Body of pancreas (tissue), 4 donors: ENCODE measurements at regions not wholly inside any gene's neighbourhood (a gene's known extent, or its start where the extent isn't known, plus 50 kb on each side); places are given as distances from the start of the nearest gene placed in this dataset.

Source experiments
- ATAC-seq: fragments of 150-250 bp; one replicate; pipeline ENCODE4 v1.9.1; 2016
- DNase-seq, 4 donors: peaks; one replicate each; pipeline ENCODE4 v3.0.0-alpha.2; 2019
- H3K27ac ChIP-seq, 4 donors: fragments of 200-600 bp; sonication (generic); 1 replicate in 3 of 4; 2 replicates in 1 of 4; pipeline versions ENCODE4 v1.5.1 to v1.6.1; 2016 to 2019; ENCODE audit warnings: mild to moderate bottlenecking in 1 of 4, mixed read lengths in 1 of 4, moderate library complexity in 1 of 4
- H3K27me3 ChIP-seq, 2 donors: fragments of 200-600 bp; sonication (generic); one replicate each; pipeline ENCODE4 v1.6.0; 2016; ENCODE audit warnings: mild to moderate bottlenecking in 1 of 2
- H3K36me3 ChIP-seq, 2 donors: fragments of 200-600 bp; sonication (generic); replicated peaks in 1 of 2; 2 replicates each; pipeline ENCODE4 v1.5.1; 2016; ENCODE audit warnings: low read depth in 2 of 2; ENCODE audit not compliant: insufficient read depth in 1 of 2
- H3K4me1 ChIP-seq: fragments of 200-600 bp; sonication (generic); one replicate; pipeline ENCODE4 v1.6.0; 2016
- H3K4me3 ChIP-seq, 2 donors: fragments of 200-600 bp; sonication (generic); 1 replicate in 1 of 2; 2 replicates in 1 of 2; pipeline ENCODE4 v1.5.1; 2016 to 2019
- H3K9me3 ChIP-seq, 3 donors: fragments of 200-600 bp; sonication (generic); 1 replicate in 2 of 3; 2 replicates in 1 of 3; pipeline ENCODE4 v1.5.1; 2016
- POLR2A ChIP-seq, 3 donors: fragments of 450-650 bp; IDR thresholded peaks; one replicate each; pipeline ENCODE4 v1.6.1; 2016; ENCODE audit warnings: antibody characterized with exemption in 3 of 3, mild to moderate bottlenecking in 2 of 3
- WGBS, 2 donors: methylation state at CpG; one replicate each; pipeline ENCODE4 v1.1.5; 2017; 5-methylcytosine and 5-hydroxymethylcytosine counted together
- intact Hi-C: fragments of 100-400 bp; cut with DNase I; formaldehyde crosslinking; loops from one replicate; pipeline ENCODE4 v1.15.1; 2023
- TF ChIP-seq, protein P1 (sequence below), 7 experiments: fragments of 450-650 bp in 4 of 7; fragments of 200-600 bp in 3 of 7; sonication (generic) in 3 of 7; IDR thresholded peaks; one replicate each; pipeline ENCODE4 v1.5.1; 2016 to 2019; ENCODE audit warnings: antibody characterized with exemption in 7 of 7

GRCh38 chr3:54020436-54020835 is 101.9 kb upstream of the CACNA2D3 start:
- intact Hi-C loops = no loop called here
- WGBS, 2 donors = 80 to 89% methylated on average over 3 of the region's 3 CpGs
- DNase-seq (no peak), ATAC-seq (no peak)
- no peak overlapping the region for H3K27ac ChIP-seq
- TF ChIP-seq, protein P1, sequence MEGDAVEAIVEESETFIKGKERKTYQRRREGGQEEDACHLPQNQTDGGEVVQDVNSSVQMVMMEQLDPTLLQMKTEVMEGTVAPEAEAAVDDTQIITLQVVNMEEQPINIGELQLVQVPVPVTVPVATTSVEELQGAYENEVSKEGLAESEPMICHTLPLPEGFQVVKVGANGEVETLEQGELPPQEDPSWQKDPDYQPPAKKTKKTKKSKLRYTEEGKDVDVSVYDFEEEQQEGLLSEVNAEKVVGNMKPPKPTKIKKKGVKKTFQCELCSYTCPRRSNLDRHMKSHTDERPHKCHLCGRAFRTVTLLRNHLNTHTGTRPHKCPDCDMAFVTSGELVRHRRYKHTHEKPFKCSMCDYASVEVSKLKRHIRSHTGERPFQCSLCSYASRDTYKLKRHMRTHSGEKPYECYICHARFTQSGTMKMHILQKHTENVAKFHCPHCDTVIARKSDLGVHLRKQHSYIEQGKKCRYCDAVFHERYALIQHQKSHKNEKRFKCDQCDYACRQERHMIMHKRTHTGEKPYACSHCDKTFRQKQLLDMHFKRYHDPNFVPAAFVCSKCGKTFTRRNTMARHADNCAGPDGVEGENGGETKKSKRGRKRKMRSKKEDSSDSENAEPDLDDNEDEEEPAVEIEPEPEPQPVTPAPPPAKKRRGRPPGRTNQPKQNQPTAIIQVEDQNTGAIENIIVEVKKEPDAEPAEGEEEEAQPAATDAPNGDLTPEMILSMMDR (IDR thresholded peaks at IDR 0.05) = no peak
- H3K4me3 ChIP-seq = no peak overlapping the region
- no peaks in the 10 kb centered on the region for H3K36me3 ChIP-seq
- H3K4me1 ChIP-seq = no peaks in the 10 kb centered on the region
- H3K27me3 ChIP-seq = no peaks in the 10 kb centered on the region
- H3K9me3 ChIP-seq = no peaks in the 10 kb centered on the region

DNA sequence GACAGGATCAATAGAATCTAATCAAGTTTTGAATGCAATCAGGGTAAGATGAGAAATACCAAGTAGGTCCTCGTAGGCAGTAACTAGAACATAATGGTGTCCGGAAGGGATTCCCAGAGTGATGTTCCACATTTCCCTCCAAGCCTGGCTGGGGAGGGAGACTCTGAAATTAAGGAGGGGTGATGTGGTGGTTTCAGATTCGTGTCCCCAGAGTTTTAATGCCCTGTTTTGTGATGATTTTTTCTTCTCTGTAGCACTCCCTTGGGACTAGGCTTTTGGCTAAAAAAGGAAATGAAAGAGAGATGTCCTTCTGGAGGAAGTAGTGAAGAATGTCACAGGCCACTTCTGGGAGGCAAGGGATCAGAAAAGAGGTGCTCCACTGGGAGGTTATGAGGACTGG is 108.3 kb upstream of the CACNA2D3 start:
- intact Hi-C loops = no loop called here
- WGBS, 2 donors = 54 to 62% methylated on average over 3 of the region's 3 CpGs
- H3K4me3 ChIP-seq = no peak overlapping the region

DNA sequence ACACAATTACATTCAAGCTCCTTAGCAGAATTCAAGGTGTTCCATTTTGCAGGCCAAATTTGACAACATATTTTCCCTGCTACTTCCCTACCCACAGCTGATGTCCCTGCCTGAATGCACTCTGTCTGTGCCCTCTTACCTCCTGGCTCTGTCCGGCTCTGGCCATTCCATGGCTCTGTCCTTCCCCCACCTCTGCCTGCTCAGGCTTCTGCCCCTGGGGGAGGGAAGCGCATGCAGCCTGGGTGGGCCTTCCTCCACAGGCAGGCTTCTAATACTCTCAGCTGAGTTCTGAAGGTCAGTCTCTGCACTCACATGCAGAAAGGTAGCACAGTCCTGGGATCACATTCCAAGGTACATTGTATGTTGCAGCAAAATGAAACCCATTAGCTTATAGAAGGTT is 113.6 kb upstream of the CACNA2D3 start:
- Histone ChIP-seq H3K36me3 (no peaks in the 10 kb centered on the region), H3K4me3 (no peak overlapping the region), H3K9me3 (no peaks in the 10 kb centered on the region), H3K27me3 (no peaks in the 10 kb centered on the region), H3K27ac (no peak overlapping the region), H3K4me1 (no peaks in the 10 kb centered on the region)
- DNase-seq = no peak
- no peak for ATAC-seq
- 87 to 91% methylated on average over 2 of the region's 2 CpGs for WGBS, 2 donors
- TF ChIP-seq POLR2A (IDR thresholded peaks at IDR 0.05) = no peak
- intact Hi-C loops = no loop called here

More for the DNA sequence above, 108.3 kb upstream of the CACNA2D3 start:
- Histone ChIP-seq H3K27me3 (no peaks in the 10 kb centered on the region), H3K36me3 (no peaks in the 10 kb centered on the region), H3K27ac (no peak overlapping the region), H3K4me1 (no peaks in the 10 kb centered on the region), H3K9me3 (no peaks in the 10 kb centered on the region)
- DNase-seq (no peak), ATAC-seq (no peak)
- no peak for TF ChIP-seq POLR2A (IDR thresholded peaks at IDR 0.05)
- TF ChIP-seq, protein P1 (IDR thresholded peaks at IDR 0.05) = no peak

DNA sequence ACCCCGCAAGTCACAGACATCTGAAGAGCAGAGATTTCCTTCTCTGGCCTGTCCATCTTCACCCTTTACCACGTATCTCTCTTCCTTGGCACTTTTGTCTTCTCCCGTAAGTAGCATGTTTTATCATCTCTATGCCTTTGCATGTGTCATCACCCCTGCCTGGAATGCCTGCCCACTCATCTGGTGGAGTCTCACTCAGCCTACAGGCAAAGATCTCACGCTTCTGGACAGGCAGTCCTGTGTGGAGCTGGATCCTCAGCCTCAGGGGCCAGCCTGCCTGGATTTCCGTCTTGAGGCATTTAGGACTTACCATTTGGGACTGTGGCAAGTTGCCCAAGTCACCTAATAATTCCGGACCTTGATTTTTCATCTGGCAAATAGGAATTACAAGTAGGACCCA is 114.3 kb upstream of the CACNA2D3 start:
- WGBS, 2 donors = 81 to 83% methylated on average over 6 of the region's 6 CpGs
- no peaks in the 10 kb centered on the region for H3K9me3 ChIP-seq
- no peaks in the 10 kb centered on the region for H3K4me1 ChIP-seq
- H3K27ac ChIP-seq = no peak overlapping the region
- H3K27me3 ChIP-seq = no peaks in the 10 kb centered on the region
- intact Hi-C loops = no loop called here
- no peak overlapping the region for H3K4me3 ChIP-seq
- no peaks in the 10 kb centered on the region for H3K36me3 ChIP-seq
- TF ChIP-seq, protein P1 (IDR thresholded peaks at IDR 0.05) = no peak
- TF ChIP-seq POLR2A (IDR thresholded peaks at IDR 0.05) = no peak
- ATAC-seq (no peak), DNase-seq (no peak)

DNA sequence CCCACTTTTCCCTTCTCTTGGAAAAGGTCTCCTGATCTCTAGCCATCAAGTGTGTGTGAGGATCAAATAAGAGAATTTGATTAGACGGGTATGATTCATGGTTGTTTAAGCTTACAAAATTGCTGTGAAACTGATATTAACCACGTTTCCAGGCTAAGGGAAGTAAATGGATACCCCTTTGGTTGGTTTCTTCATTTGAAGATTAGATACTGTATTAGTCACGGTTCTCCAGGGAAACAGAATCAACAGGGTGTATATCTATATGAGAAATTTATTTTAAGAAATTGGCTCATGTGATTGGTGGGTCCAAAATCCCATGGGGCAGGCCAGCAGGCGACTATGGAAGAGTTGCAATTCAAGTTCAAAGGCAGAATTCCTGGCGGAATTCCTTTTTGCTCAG is 112.7 kb upstream of the SELENOK start:
- ATAC-seq = no peak
- Histone ChIP-seq H3K4me1 (no peaks in the 10 kb centered on the region), H3K9me3 (no peaks in the 10 kb centered on the region), H3K27me3 (no peaks in the 10 kb centered on the region), H3K27ac (no peak overlapping the region), H3K4me3 (no peak overlapping the region), H3K36me3 (no peaks in the 10 kb centered on the region)
- no peak for DNase-seq
- 69 to 73% methylated on average over 5 of the region's 5 CpGs for WGBS, 2 donors
- TF ChIP-seq, protein P1 (IDR thresholded peaks at IDR 0.05) = no peak
- no peak for TF ChIP-seq POLR2A (IDR thresholded peaks at IDR 0.05)
- intact Hi-C loops = no loop called here
